HG03196 (cell line): ENCODE measurements at regions not wholly inside any gene's neighbourhood (a gene's known extent, or its start where the extent isn't known, plus 50 kb on each side); places are given as distances from the start of the nearest gene placed in this dataset.

ENCODE experiments used
- ATAC-seq: cut with Tn5 transposase; IDR thresholded peaks from one replicate; pipeline ENCODE4 v1.9.1; 2021; ENCODE audit not compliant: unreplicated experiment

- ATAC-seq = no peak
Observed at GRCh38 chr10:130425169-130425568, 289.0 kb downstream of the GLRX3 start.

DNA sequence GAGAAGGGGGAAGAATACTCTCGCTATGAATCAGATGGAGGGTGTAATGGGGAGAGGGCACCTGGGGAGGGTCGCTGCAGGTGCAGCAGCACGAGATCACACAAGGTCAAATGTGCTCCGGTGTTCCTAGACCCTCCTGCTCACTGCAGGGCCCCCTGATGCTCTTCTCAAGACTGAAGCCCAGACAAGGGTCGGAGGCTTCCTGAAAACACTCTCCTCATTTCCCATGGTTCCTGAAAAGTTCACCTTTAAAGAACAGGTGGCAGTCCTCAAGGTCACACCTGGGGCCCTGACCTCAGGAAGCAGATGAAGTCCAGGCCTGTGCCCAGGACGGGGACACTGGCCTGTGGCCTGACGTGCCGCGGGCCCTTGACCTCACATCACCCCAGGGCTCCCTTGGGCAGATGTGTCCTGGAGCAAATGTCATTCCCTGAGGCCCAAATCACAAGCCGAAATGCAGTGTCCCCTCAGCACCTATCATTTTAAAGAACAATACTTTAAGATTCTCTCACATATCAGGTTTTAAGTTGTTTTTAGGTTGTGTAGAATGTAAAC is 289.8 kb downstream of the GLRX3 start:
- no peak for ATAC-seq

GRCh38 chr10:130427216-130427722 is 291.1 kb downstream of the GLRX3 start:
- no peak for ATAC-seq

GRCh38 chr10:130428936-130429335 is 292.7 kb downstream of the GLRX3 start:
- no peak for ATAC-seq

DNA sequence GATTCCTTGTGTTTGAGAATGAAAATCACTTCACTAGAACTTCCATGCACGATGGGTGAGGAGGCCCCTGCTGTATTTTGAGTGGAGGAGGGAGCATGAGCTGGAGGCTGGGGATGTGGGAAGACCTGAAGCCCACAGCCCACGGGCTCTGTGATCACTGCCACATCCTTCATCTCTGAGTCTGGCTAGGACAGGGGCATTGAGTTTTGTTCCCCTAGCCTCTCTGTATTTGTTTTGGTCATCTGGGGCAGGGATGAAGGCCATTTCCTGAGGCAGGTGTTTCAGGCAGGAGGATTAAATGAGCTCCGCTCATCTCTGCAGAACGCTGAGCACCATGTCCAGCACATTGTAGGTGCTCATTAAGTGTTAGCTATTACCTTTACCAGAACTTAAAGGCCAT is 293.6 kb downstream of the GLRX3 start:
- no peak for ATAC-seq

GRCh38 chr10:130430291-130430690 is 294.1 kb downstream of the GLRX3 start:
- ATAC-seq = no peak

DNA sequence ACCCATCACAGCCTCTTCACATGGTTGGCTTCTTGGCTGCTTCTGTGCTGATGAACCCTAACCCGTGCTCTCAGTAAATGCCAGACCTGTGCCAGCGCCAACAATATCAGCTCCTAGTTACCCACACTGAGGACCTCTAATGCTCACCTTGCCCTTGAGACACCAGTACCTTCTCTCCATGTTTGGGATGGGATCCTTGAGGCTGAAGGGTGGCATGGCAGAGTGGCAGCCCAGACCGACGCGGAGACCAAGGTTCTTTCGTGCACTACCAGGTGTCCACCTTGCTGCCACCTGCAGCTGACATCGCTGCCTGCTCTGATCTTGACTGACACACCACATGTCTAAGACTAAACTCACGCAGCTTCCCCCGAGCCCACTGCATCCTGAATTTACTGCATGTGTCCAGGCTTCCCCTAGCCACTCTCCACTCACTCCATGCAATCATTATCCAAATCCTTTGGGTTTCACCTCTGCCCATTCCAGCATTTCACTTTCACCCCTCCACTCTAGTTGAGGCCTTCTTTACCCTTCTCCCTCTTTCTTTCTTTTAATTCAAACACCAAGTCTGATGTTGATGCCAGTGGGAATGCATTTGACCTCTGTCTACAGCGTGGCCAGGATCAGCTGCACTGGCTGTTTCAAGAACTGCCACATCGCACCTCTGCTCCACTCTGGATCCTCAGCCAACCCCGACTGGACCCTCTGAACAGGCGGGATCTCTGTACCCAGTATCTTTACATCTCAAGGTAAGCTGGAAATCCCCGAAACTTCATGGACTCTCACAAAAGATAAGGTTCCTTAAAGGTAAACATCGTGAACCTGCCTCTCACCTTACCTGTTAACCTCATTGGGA is 294.9 kb downstream of the GLRX3 start:
- no peak for ATAC-seq

- ATAC-seq = no peak
Observed at GRCh38 chr10:130432271-130432670, 296.1 kb downstream of the GLRX3 start.

DNA sequence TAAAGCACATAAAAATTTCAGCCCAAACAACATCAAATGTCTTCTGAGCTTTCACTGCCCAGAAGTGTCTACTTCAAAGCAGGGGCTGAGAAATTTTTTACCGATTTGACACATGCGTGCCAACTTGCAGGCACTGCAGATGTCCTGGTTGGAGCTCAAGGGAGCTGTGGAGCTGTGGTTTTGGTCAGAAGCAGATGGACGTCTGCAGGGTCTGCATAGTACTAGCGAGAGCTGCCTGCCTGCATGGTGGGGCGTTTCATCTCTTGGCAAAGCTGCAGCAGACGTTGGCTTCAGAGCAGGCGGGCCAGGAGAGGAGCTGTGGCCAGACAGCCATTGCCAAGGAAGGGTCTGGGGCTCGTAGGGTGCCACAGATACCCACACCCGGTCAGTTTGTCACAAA is 296.7 kb downstream of the GLRX3 start:
- ATAC-seq = no peak

DNA sequence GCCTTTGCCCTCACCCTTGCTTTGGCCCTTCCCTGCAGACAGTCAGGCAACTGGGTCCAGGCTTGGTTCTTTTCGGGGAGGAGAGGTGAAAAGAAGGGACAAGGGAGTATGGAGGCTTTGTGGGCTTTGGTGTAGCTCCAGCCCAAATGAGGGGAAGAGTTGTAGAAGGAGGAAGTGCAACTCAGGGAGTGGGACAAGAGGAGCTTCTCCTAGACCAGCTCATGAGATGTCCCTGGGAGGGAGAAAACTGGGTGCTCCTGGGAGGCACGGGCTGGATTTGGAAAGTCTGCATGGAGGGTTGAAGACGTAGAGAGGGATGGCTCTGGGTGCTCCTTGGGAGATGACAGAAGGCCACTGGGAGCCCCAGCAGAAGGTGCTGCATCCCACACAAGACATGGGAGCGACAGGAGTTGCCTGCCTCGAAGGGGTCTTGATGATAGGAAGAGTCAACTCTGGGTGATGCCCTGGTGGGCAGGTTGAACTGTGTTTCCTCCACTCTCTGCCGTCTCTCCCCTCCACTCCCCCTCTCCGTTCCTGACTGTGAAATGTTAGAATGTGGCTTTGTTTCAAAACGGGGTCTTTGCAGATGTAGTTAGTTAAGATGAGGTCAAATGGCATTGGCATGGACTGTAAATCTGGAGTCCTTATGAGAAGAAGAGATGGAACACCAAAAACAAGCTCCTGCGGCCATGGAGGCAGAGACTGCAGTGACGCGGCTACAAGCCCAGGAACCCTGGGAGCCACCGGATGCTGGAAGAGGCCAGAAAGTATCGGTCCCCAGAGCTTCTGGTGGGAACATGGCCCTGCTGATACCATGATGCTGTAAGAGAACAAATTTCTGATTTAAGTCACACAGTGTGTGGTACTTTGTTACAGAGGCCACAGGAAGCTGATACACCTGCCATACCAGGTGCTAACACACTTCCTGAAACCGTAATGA is 298.5 kb downstream of the GLRX3 start:
- ATAC-seq = no peak

GRCh38 chr10:130435961-130436360 is 299.8 kb downstream of the GLRX3 start:
- no peak for ATAC-seq

DNA sequence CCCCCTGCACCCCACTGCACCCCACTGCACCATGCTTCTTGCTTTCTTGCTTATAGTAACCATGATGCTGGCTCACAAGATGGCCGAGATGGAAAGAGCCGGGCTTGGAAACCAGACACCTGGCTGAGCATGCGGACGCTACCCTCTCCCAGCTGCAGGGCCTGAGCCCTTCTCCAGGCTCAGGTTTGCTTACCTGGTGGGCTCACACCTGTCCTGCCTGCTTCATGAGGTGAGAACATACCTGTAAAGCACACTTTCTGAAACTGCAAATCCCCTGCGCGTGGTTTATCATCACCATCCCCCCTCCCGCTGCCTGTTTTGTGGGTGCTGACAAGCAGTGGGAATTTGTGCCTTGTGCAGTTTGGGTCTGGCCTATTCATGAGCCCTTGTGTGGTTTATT is 302.7 kb downstream of the GLRX3 start:
- no peak for ATAC-seq

- ATAC-seq = no peak
Observed at GRCh38 chr10:130439766-130440165, 303.6 kb downstream of the GLRX3 start.

DNA sequence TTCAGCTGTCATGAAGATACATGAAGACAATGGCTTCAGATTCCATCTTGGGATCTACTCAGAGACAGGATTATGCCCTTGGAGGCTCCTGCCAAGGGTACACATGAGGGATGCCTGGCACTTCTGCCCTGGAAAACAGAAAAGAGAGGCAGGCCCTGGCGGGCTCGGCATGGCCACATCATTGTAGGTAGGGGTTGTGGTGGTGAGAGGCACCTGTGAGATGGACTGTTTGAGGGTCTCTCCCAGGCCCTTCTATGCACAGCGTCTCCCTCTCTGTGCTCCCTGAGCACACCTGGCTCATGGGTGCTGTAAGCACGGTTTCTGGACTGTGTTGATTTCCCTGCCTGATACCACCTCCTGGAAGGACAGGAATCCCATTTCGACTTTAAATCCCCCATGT is 304.3 kb downstream of the GLRX3 start:
- no peak for ATAC-seq

- no peak for ATAC-seq
Observed at GRCh38 chr10:130440971-130441370, 304.8 kb downstream of the GLRX3 start.

DNA sequence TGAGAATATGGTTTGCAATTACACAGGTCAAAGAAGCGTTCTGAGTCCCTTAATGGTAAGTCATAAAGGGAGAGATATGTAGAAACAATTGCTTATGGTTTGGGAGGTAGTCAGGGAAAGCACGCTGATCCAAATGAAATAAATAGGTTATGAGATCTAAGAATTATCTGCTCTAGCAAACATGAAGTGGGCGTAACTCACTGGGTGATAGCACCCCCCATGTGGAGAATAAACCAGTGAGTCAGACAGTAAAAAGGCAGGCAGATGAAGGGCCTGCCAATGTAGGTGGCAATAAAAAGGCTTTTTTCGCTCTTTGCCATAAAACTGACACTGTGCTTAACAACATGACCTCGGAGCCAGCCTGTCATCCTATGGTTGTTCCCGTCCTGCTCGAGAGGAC is 306.9 kb downstream of the GLRX3 start:
- no peak for ATAC-seq

GRCh38 chr10:130453036-130453720 is 317.0 kb downstream of the GLRX3 start:
- no peak for ATAC-seq

DNA sequence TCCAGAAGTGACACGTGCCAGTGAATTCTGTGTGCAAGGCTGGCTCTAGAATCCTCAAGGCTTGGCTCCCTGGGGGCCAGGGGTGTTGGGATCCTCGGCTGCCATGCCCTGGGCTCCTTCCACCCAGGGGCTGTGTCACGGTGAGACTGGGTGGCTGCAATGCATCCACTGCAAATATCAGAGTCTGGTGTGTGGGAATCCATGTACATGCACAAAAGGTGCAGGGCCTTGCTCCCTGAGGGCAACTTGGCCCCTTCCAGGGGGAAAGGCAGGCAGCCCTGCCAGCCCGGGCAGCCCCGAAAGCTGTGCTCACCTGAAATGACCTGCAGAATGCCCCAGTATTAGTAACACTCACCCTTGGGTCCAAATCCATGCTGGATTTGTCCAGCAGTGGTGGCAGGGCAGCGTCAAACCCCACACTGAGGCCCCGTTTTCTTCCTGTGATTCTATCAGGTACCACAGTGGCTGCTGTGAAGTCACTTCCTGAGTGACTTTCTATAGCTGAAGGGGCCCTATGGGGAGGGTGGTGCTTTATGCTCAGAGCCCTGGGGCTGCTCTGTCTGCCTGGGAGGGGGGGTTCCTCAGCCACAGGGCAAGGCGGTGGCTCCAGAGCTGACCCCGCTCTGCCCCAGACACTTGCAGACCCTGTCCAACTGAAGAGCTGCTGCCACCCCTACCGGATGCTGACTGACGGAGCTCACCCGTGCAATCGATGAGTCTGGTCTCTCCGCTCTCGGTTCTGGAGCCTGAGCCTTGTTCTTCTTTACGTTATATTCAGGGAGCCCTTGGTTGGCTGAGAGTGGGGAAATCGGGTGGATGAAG is 317.7 kb downstream of the GLRX3 start:
- no peak for ATAC-seq

GRCh38 chr10:130454543-130455000 is 318.4 kb downstream of the GLRX3 start:
- ATAC-seq = no peak
